HG02884 (cell line): ENCODE measurements at regions not wholly inside any gene's neighbourhood (a gene's known extent, or its start where the extent isn't known, plus 50 kb on each side); places are given as distances from the start of the nearest gene placed in this dataset.

Experiments
- ATAC-seq: cut with Tn5 transposase; IDR thresholded peaks from one replicate; pipeline ENCODE4 v1.9.1; 2021; ENCODE audit warnings: mild to moderate bottlenecking, moderate library complexity; ENCODE audit not compliant: unreplicated experiment

DNA sequence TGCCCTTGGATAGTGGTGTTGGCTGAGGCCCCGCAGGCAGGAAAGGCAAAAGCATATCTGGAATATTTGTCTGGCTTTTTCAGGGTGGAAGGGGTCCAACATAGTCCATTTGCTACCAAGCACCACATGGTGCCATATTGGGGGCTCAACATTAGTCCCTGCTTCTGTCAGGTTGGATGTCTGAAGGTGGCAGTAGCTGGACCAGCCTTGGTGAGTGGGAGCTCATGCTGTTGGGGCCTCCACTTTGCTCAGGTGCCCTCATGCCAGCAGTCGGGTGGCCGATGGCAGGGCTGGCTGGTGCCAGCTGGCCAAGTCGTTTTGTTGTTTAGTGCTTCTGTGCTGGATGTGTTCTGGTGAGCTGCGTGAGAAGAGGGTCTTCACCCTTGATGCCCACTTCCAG is 135.3 kb downstream of the PAPOLA start:
- no peak for ATAC-seq

DNA sequence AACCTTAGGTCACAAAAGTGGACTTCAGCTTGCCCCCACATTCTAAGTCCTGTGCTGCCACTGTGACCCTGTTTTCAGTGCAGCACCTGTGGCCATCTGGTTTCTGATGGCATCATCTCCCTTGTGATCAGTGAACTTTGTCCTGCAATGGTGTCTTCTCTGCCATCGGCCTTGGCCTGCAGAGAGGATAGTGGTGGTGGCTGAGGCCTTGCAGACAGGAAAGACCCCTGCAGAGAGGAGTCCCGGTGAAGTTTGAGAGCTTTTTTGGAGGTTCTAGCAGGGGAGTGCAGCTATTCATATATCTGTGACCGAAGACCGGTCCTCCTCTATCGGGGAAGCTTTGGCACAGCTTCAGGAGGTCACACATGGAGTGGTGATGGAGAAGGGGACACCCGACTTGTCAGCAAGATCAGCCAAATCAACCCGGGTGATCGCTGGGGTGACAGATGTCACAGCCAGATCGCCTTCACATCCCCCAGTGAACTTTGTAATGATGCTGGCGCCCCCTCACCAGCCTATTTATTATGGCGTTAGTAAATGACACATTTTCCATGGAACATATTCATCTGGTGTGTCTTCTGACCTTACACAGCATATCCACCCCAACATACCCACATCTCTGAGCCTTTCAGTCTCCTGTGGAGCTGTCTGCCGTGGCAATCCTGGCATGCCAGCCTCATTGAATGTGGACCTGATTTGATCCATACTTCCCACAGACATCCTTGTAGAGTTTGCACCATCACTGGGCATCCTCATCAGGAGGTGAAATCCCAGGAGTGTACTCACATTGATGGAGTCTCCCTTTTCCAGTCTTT is 136.1 kb downstream of the PAPOLA start:
- ATAC-seq, result no peak

DNA sequence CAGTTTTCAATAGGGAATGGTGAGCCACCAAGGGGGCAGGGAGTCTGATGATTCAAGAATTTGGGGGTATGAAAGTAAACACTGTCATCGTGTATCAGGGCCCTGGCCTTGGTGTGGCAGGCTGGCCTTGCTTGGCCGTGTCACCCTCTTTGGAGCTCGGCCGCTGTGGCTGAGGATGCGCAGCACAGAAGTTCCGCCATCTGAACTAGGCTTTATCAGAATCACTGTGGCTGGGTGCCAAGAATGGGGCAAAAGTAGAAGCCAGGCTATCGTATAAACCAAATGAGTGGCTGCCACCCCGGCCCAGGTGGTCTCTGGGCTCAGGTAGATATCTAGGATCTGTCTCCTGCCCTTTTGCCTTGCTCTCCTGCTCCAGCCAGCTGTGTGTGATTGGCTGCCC is 137.4 kb downstream of the PAPOLA start:
- ATAC-seq, result no peak

GRCh38 chr14:96648506-96649326 is 146.5 kb downstream of the PAPOLA start:
- ATAC-seq, result no peak

GRCh38 chr14:96649327-96649601 is 147.1 kb downstream of the PAPOLA start:
- ATAC-seq, result no peak

DNA sequence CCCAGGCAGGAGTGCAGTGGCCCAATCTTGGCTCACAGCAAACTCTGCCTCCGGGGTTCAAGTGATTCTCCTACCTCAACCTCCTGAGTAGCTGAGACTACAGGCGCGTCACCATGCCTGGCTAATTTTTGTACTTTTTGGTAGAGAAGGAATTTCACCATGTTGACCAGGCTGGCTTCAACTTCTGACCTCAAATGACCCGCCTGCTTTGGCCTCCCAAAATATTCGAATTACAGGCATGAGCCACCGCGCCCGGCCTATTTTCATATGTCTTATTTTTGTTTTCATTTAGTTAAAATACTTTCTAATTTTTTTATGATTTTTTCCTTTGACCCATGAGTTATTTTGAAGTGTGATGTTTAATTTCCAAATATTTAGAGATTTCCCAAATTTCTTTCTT is 143.6 kb upstream of the VRK1 start:
- no peak for ATAC-seq

GRCh38 chr14:96658611-96659010 is 138.6 kb upstream of the VRK1 start:
- ATAC-seq, result no peak

DNA sequence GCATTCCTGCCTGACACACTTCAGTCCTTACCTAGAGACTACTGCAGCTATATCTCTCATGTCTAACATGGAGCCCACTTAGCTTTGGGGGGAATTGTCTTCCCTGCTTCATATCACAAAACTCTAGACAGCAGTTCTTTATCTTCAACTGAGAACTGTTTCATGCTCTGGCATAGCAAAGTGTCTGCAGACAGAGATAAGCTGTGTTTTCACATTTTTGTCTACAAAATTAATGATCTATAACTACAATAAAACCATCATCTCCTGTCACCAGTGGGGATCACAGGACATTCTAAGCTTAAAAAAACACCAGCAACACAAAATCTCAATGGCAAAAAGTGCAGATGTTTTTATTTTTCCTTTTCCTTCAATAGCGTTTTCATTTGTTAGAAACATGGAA is 137.1 kb upstream of the VRK1 start:
- no peak for ATAC-seq

GRCh38 chr14:96660667-96661066 is 136.5 kb upstream of the VRK1 start:
- ATAC-seq, result no peak

- no peak for ATAC-seq
These were observed 135.8 kb upstream of the VRK1 start for GRCh38 chr14:96661244-96661969.

GRCh38 chr14:96662116-96662970 is 134.8 kb upstream of the VRK1 start:
- ATAC-seq, result no peak

DNA sequence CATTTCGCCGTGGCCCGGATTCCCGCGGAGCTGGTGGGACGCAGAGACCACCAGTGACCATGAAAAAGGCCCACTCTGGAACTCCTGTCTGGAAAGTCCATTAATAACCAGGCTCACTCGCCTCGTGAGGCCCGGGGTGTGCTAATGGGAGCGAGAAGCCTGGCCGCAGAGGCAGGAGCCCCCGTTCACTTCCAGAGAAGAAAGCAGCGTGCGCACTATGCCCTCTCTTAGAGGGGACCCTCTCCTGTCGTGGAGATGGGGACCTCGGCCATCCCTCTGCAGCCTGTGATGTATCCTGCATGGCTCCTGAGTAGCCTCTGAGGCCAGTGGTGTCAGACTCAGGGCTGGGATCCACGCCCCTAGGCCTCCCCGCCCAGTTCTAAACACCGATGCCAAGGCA is 134.1 kb upstream of the VRK1 start:
- no peak for ATAC-seq

- no peak for ATAC-seq
These were observed 133.6 kb upstream of the VRK1 start for GRCh38 chr14:96663491-96664067.

GRCh38 chr14:96666088-96666487 is 131.1 kb upstream of the VRK1 start:
- no peak for ATAC-seq

GRCh38 chr14:96670391-96670790 is 126.8 kb upstream of the VRK1 start:
- ATAC-seq, result no peak

GRCh38 chr14:96671218-96671617 is 126.0 kb upstream of the VRK1 start:
- ATAC-seq, result no peak

- no peak for ATAC-seq
These were observed 123.5 kb upstream of the VRK1 start for GRCh38 chr14:96673706-96674105.

GRCh38 chr14:96674121-96674520 is 123.1 kb upstream of the VRK1 start:
- ATAC-seq, result no peak

DNA sequence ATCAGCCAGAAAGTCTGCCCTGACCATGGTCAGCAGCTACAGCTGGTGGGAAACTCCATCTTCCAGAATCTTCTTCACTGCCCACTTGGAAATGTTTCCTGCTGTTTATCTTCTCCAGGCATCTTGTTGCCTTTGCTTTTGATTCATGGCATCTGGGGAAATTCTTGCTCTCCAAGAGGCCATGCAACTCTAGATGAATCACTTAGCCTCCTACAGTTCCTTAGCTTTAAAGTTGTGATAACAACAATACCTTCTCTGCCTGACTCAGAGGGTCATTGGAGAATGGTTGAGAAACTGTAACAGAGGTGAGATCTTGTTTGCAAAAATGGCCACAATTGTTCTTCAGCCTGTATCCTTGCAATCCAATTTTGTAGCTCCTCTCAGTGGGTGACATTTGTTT is 121.0 kb upstream of the VRK1 start:
- ATAC-seq, result no peak

DNA sequence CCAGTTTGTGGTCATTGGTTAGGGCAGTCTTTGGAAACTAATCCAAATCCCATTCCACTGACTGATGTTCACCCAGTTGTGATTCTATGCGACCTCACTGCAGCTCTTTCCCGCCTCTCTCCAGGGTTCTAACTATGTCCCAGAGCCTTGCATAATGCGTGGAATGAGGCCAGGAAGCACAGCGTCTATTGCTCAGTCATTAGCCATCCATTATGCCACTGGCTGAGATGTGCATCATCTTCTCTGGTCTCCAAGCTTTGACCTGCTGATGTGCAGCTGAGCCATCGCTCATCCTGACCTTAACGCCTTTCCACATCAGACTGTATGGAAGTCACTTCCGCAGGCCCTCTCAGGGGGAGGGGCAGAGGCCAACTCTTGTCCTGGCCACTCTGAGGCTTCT is 115.4 kb upstream of the VRK1 start:
- ATAC-seq, result no peak

GRCh38 chr14:96682401-96682800 is 114.8 kb upstream of the VRK1 start:
- no peak for ATAC-seq
